GM18867 (cell line): ENCODE measurements at regions not wholly inside any gene's neighbourhood (a gene's known extent, or its start where the extent isn't known, plus 50 kb on each side); places are given as distances from the start of the nearest gene placed in this dataset.
"Not testable (repeated sequence)": the region's sequence is repeated elsewhere in the genome, so short reads cannot be mapped to it uniquely, and the experiment has no call there.

Experiments used
- ATAC-seq: cut with Tn5 transposase; IDR thresholded peaks from one replicate; pipeline ENCODE4 v1.9.1; 2021; ENCODE audit warnings: mild to moderate bottlenecking, moderate library complexity; ENCODE audit not compliant: unreplicated experiment

GRCh38 chr5:136749016-136749415 is 383.7 kb upstream of the TRPC7 start:
- ATAC-seq: no peak

- no peak for ATAC-seq
These were observed 377.7 kb upstream of the TRPC7 start for GRCh38 chr5:136743052-136743451.

- ATAC-seq: no peak
These were observed 374.9 kb upstream of the TRPC7 start for GRCh38 chr5:136740228-136740627.

- not testable (repeated sequence) for ATAC-seq
These were observed 373.9 kb upstream of the TRPC7 start for GRCh38 chr5:136739271-136739670.

GRCh38 chr5:136738829-136739228 is 373.5 kb upstream of the TRPC7 start:
- ATAC-seq: no peak

- no peak for ATAC-seq
These were observed 370.7 kb upstream of the TRPC7 start for GRCh38 chr5:136736021-136736420.

- ATAC-seq: not testable (repeated sequence)
These were observed 370.3 kb upstream of the TRPC7 start for GRCh38 chr5:136735611-136736010.

- ATAC-seq: no peak
These were observed 369.3 kb upstream of the TRPC7 start for GRCh38 chr5:136734628-136735027.

- ATAC-seq: no peak
These were observed 367.4 kb upstream of the TRPC7 start for GRCh38 chr5:136732751-136733150.

GRCh38 chr5:136731241-136731900 is 366.0 kb upstream of the TRPC7 start:
- no peak for ATAC-seq

GRCh38 chr5:136730426-136730825 is 365.1 kb upstream of the TRPC7 start:
- no peak for ATAC-seq

- ATAC-seq: no peak
These were observed 364.6 kb upstream of the TRPC7 start for GRCh38 chr5:136729901-136730355.

- no peak for ATAC-seq
These were observed 361.2 kb upstream of the TRPC7 start for GRCh38 chr5:136726506-136726905.

- ATAC-seq: no peak
These were observed 358.8 kb upstream of the TRPC7 start for GRCh38 chr5:136724161-136724560.

GRCh38 chr5:136722581-136722980 is 357.2 kb upstream of the TRPC7 start:
- no peak for ATAC-seq

- no peak for ATAC-seq
These were observed 356.7 kb upstream of the TRPC7 start for GRCh38 chr5:136722086-136722485.

- no peak for ATAC-seq
These were observed 355.3 kb upstream of the TRPC7 start for GRCh38 chr5:136720674-136721073.

GRCh38 chr5:136717917-136718316 is 352.6 kb upstream of the TRPC7 start:
- ATAC-seq: no peak

GRCh38 chr5:136714286-136714685 is 348.9 kb upstream of the TRPC7 start:
- no peak for ATAC-seq

- ATAC-seq: no peak
These were observed 347.3 kb upstream of the TRPC7 start for GRCh38 chr5:136712628-136713027.

GRCh38 chr5:136710834-136711233 is 345.5 kb upstream of the TRPC7 start:
- no peak for ATAC-seq

- no peak for ATAC-seq
These were observed 338.4 kb upstream of the TRPC7 start for GRCh38 chr5:136703706-136704105.

- ATAC-seq: no peak
These were observed 337.7 kb upstream of the TRPC7 start for GRCh38 chr5:136703036-136703435.
